Renal cortical epithelial cell (primary cell): ENCODE measurements at regions not wholly inside any gene's neighbourhood (a gene's known extent, or its start where the extent isn't known, plus 50 kb on each side); places are given as distances from the start of the nearest gene placed in this dataset.

Experiments
- DNase-seq: peaks from one replicate; pipeline ENCODE4 v3.0.0-alpha.2; 2011; ENCODE audit warnings: low read depth

DNA sequence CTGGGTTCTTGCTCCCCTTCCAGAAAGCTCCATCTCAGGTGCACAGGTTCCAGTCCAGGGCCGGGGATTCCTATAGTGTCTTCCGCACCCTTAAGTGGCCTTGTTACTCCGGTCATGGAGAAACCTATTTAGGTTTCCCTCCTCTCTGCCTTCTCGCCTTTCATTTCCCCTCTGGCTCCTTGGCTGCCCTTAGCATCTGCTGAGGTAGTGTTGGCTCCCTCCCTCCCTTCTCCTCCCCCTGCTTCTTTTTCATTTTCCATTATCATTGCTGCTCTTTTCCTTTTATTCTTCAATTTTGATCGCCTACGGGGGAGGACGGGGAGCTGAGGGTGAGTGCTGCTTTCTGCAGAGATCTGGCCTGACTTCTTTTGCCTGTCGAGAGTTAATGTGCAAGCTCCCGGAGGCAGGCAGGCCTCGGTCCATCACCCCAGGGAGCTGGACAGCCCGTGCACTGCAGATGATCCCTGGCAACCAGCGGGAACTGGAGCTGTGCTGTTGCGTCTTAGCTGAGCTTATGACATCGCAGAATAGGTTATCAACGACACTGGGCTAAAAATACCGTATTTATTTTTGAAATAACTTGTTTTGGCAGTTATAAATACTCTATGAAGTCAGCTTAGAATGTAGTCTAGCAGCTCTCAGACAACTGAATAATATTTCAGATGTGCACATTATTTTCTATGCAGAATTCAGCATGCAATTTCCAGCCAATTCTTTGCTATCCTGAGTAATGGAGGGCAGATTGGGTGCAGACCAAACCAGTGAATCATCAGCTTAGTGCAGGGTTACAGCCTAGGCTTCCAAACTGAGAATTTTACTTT is 141.9 kb downstream of the SLC4A3 start:
- no peak for DNase-seq

- no peak for DNase-seq
Measured at GRCh38 chr2:219772103-219772635, 144.7 kb downstream of the SLC4A3 start.

- no peak for DNase-seq
Measured at GRCh38 chr2:219772697-219773096, 145.3 kb downstream of the SLC4A3 start.

DNA sequence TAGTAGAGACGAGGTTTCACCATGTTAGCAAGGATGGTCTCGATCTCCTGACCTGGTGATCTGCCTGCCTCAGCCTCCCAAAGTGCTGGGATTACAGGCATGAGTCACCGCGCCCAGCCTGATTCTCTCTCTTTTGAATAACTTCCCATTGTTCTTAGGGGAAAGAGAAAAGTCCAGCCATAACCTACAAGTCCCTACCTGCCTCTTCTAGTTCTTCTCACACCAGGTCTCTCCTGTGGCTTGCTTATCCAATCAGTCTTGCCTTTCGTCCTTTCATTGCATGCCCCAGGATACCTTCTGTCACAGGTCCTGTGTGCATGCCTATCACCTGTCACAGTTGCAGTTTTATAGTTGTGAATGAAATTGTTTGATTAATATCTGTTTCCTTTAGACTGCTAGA is 148.1 kb downstream of the SLC4A3 start:
- DNase-seq: no peak

DNA sequence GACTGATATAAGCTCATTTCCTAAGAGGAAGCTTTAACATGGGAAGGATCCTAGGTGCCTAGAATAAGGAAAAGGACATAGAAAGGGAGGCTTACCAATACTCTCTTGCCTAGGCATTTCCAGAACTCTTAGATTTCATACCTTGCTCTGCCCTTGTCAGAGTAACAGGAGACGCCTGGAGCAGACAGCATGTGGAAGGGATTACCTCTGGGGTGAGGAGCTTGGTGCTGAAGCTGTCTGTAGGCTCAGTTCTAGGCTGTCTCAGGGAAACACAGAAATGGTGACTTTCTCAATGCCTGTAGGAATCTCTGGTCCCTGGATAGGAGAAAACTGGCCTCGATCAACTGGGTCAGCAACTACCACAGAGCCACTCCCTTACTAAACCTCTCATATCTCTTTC is 150.0 kb downstream of the SLC4A3 start:
- no peak for DNase-seq

- no peak for DNase-seq
Measured at GRCh38 chr2:219778189-219778588, 150.8 kb downstream of the SLC4A3 start.

GRCh38 chr2:219782737-219783348 is 155.4 kb downstream of the SLC4A3 start:
- DNase-seq: no peak

DNA sequence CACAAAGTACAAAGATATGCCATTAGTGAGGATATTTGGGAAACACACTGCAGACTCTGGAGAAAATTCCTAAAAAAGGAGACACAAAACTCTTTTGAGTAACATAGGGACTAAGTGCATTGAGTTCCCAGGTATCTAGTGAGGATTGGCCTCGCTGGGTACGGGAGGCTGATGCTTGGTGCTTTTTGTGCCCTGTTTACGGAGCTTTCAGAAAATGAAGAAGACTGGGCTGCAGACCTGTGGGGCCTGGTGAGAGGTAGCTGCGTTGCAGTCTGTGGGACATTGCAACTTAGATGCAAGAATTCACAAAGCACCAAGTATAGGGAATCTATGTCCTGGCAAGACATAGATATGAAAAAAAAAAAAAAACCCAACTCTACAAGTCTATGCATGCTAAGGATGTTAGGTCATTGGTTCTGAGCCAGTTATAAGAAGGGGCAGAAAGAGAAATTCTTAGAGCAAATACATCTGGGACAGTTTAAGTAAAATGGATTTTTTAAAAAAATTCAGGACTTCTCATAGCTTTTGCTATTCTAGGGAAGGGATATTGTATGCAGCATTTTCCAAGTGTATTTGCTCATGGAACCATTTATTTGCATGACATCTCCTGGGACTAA is 156.0 kb downstream of the SLC4A3 start:
- no peak for DNase-seq

DNA sequence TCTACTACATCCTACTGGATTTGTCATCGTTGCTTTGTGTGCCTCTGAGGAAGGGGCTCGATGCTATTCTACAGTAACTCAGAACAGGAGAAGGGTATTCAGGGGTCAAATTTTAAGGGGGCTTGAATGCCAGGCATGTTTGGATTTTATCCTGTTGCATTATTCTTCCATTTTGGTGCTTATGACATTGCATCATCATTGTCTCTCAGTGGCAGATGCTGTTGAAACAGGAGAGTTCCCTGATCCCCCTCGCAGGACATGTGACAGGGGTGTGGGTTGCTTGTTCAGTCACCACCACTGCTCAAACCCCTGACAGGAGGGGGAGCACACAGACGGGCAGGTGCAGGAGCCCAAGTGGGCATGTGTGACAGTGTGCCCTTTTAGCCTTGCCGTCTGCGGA is 156.7 kb downstream of the SLC4A3 start:
- no peak for DNase-seq

GRCh38 chr2:219789476-219789875 is 162.0 kb downstream of the SLC4A3 start:
- no peak for DNase-seq

DNA sequence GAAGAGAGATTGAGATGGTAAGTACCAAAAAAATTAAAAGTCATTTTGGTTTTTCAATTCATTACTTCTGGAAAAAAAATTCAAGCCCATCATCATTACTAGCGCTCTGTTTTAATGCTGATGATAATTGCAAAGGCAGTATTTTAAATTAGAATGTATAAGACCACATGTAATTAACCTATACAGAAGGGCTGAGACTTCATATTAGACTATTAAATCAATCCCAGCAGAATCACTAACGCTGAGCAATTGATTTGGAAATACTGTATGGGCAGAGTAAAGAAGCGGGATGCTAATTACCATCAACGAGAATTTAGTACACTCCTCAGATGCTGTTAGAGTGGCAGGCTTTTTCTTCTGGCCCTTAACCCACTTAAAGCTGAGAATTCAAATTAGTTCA is 165.0 kb downstream of the SLC4A3 start:
- DNase-seq: no peak

DNA sequence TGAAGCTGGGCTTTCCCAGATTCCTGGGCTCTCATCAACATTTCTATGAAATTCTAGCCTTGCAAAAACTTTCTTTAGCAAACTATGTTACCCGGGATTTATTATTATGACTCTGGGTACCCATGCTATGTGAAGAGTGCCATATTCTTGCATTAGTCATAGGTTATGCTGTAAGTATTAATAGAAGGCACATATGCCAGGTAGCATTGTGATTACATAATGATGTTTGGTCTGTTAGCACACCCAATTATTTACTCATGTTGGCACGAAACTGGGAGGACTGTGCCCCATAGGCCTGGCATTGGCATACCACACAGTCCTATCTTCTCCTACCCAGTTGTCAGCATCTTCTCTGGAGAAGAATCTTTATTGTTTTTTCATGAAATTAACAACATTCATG is 171.0 kb downstream of the SLC4A3 start:
- DNase-seq: peak; percentile 1

DNA sequence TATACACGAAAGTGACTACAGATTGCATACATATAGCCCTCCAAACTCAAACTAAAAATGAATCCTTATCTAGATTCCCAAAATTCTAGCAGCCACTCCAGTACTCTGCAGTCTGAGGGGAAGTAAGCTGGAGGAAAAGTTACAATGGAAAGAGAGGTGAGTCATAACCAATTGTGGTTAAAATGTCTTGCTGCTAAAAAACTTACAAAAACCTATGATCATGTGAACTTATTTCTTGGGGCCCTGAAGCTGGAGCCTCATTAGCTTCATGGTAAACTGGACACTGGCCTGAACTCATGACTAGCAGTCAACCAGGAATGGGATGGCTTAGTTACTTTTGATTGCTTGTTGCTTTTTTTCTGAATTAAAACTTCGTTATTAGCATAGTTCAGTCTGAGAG is 175.9 kb downstream of the SLC4A3 start:
- DNase-seq: peak; percentile 52

DNA sequence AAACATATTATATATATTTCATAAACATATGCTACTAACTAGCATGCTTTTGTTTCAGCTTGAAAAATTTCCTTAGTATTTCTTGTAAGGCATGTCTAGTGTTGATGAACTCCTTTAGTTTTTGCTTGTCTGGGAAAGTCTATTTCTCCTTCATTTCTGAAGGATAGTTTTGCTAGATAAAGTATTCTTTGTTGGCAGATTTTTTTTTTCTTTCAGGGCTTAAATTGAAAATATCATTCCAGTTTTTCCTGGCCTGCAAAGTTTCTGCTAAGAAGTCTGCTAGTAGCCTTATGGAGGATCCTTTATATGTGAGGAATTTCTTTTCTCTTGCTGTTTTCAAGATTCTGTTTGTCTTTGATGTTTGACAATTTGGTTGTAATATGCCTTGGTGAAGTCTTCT is 183.5 kb downstream of the SLC4A3 start:
- no peak for DNase-seq

- no peak for DNase-seq
Measured at GRCh38 chr2:219812672-219813071, 185.2 kb downstream of the SLC4A3 start.

DNA sequence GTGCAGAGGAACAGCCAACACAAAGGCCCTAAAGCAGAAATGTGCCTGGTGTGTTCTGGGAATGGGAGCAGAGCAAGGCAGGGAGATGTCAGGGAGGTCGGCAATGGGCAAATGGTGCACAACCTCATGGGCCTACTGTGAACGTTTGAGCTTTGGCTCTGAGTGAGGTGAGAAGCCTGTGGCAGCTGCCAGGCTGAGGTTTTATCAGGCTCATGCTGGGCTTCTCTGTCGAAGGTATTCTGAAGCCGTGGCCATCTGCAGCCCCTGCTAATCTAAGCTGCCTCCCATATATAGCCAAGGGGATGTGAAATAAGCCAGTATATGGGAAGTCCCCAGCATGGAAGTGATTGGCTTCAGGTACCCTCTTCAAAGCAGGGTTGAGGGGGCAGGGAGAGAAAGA is 193.3 kb downstream of the SLC4A3 start:
- DNase-seq: no peak

GRCh38 chr2:219823574-219823973 is 196.1 kb downstream of the SLC4A3 start:
- DNase-seq: no peak

- no peak for DNase-seq
Measured at GRCh38 chr2:219824996-219825395, 197.6 kb downstream of the SLC4A3 start.

- no peak for DNase-seq
Measured at GRCh38 chr2:219828127-219828526, 200.7 kb downstream of the SLC4A3 start.

DNA sequence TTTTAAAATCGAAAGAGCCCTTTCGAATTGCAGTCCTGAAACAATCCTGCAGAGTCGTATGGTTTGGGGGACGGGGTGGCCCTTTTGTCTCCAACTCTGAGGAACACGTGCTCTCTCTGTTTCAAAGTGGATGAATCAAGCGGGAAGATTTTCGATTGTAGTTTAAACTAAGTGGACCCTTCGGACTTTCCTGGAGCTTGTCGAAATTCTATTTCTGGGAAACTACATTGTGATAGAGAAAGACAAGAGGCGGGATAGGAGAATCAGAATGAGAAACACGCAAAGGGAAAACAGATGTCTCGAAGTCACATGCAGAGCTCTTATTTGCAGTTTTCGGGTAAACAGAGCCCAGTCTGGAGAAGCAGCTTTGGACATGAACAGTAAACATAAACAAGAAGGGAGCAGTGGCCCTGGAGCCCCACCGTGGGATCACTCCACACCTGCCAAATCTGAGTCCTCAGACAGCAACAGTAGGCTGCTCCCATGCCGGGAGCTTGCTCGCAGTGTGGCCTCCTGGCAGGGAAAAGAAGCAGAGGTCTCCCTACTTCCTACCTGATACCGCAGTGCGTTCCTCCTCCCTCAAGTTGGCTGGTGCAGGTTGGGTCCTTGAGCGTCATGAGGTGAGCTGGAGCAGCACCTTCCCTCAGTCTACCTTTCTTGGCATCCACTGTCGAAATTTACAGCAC is 202.4 kb downstream of the SLC4A3 start:
- DNase-seq: no peak

- no peak for DNase-seq
Measured at GRCh38 chr2:219830353-219830738, 202.9 kb downstream of the SLC4A3 start.

DNA sequence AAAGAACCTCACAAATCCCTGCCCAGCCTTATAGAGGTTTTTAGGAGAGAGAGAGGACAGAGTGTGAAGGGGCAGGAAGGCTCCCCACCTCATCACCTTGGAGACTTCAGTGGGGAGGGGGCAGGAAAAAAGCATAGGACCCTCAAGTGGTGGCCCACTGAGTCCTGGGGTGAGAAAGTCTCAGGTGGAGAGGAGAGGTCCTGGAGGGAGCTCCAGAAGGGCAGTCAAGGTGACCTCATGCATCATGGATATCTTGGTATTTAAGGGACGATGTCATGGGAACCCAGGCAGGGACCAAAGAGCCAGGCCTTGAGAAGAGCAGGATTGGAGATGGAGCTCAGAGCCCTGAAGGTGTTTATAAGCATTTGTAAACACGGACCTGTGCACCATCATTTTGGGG is 204.5 kb downstream of the SLC4A3 start:
- DNase-seq: no peak
